ENCODE measurements at regions not wholly inside any gene's neighbourhood (a gene's known extent, or its start where the extent isn't known, plus 50 kb on each side); places are given as distances from the start of the nearest gene placed in this dataset.

- TF ChIP-seq, protein P1, sequence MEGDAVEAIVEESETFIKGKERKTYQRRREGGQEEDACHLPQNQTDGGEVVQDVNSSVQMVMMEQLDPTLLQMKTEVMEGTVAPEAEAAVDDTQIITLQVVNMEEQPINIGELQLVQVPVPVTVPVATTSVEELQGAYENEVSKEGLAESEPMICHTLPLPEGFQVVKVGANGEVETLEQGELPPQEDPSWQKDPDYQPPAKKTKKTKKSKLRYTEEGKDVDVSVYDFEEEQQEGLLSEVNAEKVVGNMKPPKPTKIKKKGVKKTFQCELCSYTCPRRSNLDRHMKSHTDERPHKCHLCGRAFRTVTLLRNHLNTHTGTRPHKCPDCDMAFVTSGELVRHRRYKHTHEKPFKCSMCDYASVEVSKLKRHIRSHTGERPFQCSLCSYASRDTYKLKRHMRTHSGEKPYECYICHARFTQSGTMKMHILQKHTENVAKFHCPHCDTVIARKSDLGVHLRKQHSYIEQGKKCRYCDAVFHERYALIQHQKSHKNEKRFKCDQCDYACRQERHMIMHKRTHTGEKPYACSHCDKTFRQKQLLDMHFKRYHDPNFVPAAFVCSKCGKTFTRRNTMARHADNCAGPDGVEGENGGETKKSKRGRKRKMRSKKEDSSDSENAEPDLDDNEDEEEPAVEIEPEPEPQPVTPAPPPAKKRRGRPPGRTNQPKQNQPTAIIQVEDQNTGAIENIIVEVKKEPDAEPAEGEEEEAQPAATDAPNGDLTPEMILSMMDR (conservative IDR thresholded peaks at IDR 0.05 in 1 of 2, IDR thresholded peaks at IDR 0.05 in 1 of 2; ENCODE audit: extremely low read depth in 1 of 2, insufficient read depth in 1 of 2, low read depth in 1 of 2, low read length in 2 of 2) = no peak
- TF ChIP-seq EZH2 (IDR thresholded peaks at IDR 0.05; ENCODE audit: borderline replicate concordance, low read length) = no peak
Observed at GRCh38 chr10:8194050-8194449, 139.6 kb downstream of the GATA3 start.

All from mammary epithelial cell (primary cell).